Mammary epithelial cell (primary cell): ENCODE measurements at regions not wholly inside any gene's neighbourhood (a gene's known extent, or its start where the extent isn't known, plus 50 kb on each side); places are given as distances from the start of the nearest gene placed in this dataset.

Source experiments
- EZH2 ChIP-seq: IDR thresholded peaks from 2 replicates; pipeline ENCODE4 v1.6.1; 2012; ENCODE audit warnings: low read length, inconsistent platforms, borderline replicate concordance
- TF ChIP-seq, protein P1 (sequence below), 2 donors: IDR thresholded peaks in 1 of 2; conservative IDR thresholded peaks in 1 of 2; 2 replicates each; pipeline ENCODE4 v1.5.1; 2011 to 2012; ENCODE audit warnings: inconsistent platforms in 2 of 2, low read length in 2 of 2, mild to moderate bottlenecking in 2 of 2, control low read depth in 1 of 2, low read depth in 1 of 2; ENCODE audit not compliant: insufficient read depth in 1 of 2; ENCODE audit errors: extremely low read depth in 1 of 2

GRCh38 chr2:37856101-37856751, 68.9 kb upstream of the RMDN2 start:
- TF ChIP-seq, protein P1, sequence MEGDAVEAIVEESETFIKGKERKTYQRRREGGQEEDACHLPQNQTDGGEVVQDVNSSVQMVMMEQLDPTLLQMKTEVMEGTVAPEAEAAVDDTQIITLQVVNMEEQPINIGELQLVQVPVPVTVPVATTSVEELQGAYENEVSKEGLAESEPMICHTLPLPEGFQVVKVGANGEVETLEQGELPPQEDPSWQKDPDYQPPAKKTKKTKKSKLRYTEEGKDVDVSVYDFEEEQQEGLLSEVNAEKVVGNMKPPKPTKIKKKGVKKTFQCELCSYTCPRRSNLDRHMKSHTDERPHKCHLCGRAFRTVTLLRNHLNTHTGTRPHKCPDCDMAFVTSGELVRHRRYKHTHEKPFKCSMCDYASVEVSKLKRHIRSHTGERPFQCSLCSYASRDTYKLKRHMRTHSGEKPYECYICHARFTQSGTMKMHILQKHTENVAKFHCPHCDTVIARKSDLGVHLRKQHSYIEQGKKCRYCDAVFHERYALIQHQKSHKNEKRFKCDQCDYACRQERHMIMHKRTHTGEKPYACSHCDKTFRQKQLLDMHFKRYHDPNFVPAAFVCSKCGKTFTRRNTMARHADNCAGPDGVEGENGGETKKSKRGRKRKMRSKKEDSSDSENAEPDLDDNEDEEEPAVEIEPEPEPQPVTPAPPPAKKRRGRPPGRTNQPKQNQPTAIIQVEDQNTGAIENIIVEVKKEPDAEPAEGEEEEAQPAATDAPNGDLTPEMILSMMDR (conservative IDR thresholded peaks at IDR 0.05 in 1 of 2, IDR thresholded peaks at IDR 0.05 in 1 of 2; ENCODE audit: extremely low read depth in 1 of 2, insufficient read depth in 1 of 2, low read depth in 1 of 2, low read length in 2 of 2) = no peak
- no peak for TF ChIP-seq EZH2
